Skin of body (tissue), 1 donor: ENCODE measurements at regions not wholly inside any gene's neighbourhood (a gene's known extent, or its start where the extent isn't known, plus 50 kb on each side); places are given as distances from the start of the nearest gene placed in this dataset.
"Not testable (repeated sequence)": the region's sequence is repeated elsewhere in the genome, so short reads cannot be mapped to it uniquely, and the experiment has no call there.

Source experiments
- DNase-seq: peaks from one replicate; lab custom pipeline; 2025; lab: John Stamatoyannopoulos, UW

GRCh38 chr5:89087551-89088318, 204.8 kb upstream of the MEF2C start:
- DNase-seq = no peak

GRCh38 chr5:89087128-89087527, 204.1 kb upstream of the MEF2C start:
- no peak for DNase-seq

DNA sequence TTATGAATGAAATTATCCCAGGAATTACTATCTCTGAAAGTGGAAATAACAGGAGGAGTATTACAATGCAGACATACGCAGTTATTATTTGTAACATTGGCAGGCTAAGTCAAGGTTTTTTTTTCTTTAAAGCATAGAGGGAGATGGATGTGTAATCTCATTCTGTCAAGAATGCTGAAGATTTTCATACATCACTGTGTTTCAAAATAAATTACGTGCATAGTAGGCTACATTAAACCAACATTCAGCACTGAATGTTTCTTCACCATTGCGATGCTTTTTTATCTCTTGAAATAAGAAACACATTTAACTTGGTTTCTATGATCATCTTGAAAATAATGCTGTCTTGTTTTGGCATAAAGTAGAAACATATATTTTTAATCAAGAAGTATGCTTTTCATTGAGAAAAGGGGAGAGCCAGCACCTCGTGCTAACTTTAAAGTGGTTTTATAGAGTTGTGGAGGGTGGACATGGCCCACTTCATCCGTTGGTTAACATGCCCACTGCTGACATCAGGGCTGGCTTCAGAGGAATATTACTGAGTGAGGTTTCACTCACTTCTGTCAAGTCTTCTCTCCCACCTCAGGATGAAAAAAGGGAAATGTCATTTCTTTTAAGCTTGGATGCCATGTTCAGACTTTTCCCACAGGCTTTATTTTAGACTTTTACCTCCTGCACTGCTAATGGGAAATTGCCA, 203.6 kb upstream of the MEF2C start:
- no peak for DNase-seq

DNA sequence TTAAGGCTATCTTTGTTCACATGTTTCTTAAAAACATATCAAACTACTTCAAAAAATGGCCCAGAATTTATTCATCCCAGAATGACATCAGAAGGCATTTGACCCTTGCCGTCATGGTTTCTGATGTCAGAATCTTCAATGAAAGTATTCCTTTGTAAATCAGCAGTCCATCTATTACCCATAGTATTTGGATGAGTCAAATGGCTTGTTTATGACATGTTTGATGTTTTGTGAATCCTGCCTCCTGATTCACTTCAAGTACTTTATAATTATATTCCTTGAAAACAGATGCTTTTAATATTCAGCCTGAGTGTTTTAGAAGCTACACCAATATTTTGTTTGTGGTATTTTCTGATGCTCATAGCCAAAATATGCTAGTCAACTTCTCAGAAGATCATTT, 200.8 kb upstream of the MEF2C start:
- no peak for DNase-seq

GRCh38 chr5:89081360-89081759, 198.4 kb upstream of the MEF2C start:
- no peak for DNase-seq

- DNase-seq = no peak
Measured at GRCh38 chr5:89080467-89081116, 197.6 kb upstream of the MEF2C start.

GRCh38 chr5:89072842-89073672, 190.1 kb upstream of the MEF2C start:
- no peak for DNase-seq

DNA sequence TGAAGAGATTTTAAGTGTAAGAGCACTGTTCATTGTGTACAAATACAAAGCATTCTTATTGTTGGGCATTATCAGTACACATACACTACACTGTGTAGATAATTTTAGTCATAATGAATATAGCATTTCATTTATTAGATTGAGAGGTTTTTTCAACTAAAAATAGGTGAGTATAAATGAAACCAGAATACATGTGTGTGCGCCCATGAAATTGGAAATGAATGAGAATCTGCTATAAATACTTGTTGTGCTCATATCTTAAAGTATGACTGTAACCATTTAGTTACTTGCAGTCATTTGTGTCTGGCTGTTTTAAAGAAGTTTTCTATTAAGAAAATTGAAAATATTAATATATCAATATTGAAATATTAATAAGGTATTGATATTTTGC, 189.0 kb upstream of the MEF2C start:
- no peak for DNase-seq

- DNase-seq = no peak
Measured at GRCh38 chr5:89071101-89071940, 188.3 kb upstream of the MEF2C start.

DNA sequence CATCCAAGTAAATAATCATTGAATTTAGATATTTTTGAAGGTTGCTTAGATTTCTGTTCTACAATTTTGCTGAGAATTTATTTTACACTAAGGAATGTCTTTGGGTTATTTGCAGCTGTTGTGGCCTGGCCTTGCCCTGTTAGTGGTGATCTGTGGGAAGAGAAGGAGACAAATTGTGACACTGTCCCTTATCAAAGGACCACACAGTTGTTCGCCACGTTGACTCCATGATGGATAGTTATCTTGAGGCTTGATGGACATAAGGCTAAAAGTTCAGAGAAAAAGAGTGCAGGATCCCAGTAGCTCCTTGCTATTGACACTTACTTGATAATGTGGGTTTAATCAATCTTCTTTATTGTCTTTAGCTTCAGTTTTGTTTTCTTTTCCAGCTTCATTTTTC, 186.6 kb upstream of the MEF2C start:
- no peak for DNase-seq

GRCh38 chr5:89067362-89067761, 184.4 kb upstream of the MEF2C start:
- DNase-seq = no peak

GRCh38 chr5:89065919-89066318, 182.9 kb upstream of the MEF2C start:
- no peak for DNase-seq

GRCh38 chr5:89064736-89065135, 181.8 kb upstream of the MEF2C start:
- no peak for DNase-seq

- DNase-seq = no peak
Measured at GRCh38 chr5:89064054-89064453, 181.1 kb upstream of the MEF2C start.

- DNase-seq = no peak
Measured at GRCh38 chr5:89060768-89061167, 177.8 kb upstream of the MEF2C start.

DNA sequence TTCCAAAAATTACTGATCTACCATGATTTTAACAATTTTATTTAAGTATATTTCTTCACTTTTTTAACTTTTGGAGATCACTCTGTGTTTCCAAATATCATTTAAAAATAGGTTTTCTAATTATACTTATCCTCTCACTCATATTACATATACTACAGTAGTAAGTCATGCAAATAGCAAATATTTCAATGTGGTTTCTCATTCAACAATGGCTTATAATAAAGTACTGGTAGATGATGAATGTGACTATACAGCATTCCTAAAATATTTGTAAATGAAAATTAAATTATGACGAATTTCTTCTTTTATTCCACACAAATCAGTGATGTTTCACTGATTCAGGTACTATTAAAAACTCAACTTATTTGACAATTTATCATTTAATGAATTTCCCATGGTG, 176.3 kb upstream of the MEF2C start:
- no peak for DNase-seq

DNA sequence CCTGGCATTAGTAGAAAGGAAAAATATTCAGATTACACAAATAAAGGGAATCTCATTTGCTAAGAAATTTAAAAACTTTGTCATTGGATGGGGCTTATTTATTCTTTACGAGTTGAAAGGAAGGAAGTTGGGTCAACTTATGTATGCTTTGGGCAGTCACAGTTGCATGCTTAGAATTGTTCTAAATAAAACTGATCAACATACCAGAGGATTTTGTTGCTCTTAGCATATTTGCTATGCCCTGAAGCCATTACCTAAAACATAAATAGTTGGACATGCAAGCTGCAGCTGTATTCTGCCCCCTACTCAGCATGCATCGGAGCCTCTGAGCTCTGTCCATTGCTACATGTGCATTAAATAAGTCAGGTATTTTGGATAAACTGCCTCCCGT, 172.7 kb upstream of the MEF2C start:
- DNase-seq = no peak

DNA sequence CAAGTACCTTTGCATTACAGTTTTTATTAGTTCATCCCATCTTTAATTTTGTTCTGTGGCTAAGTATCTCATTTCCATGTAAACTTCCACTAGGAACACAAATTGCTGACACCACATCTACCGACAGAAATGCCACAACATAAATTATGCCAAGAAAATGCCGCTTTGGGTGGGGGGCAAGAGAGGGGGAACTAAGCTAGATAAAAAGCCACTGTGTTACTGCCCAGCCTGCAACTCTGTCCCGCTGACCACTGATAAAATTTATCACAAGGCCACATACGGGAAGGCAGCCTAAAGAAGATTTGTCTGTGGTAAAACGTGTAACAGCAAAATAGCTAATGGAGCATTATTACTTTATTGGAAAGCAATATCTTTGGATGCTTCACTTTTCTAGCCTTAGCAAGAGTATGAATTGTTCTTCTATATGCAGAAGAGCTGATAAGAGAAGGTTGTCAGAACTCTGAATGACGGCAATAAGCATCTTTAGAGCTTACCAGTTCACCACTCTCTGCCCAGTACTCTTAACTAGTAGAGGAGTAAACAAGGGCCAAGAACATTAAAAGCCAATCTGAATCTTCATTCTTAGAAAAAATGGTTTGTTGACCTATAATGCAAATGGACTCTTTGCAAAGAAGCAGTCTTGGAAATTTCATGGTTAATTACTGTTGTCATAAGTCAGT, 172.2 kb upstream of the MEF2C start:
- DNase-seq = no peak

GRCh38 chr5:89053547-89053946, 170.6 kb upstream of the MEF2C start:
- DNase-seq = no peak

DNA sequence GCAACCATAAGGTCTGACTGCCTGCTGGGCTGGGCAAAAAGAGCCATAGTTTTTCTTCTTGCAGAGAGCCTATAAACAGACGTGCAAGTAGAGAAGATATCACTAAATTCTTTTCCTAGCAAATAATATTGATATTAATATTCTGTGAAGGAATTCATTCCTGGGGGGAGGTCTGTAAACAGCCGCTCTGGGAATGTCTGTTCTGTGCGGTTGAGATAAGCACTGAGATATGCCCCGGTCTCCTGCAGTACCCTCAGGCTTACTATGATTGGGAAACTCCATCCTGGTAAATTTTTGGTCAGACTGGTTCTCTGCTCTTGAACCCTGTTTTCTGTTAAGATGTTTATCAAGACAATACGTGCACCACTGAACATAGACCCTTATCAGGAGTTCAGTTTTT, 167.1 kb upstream of the MEF2C start:
- not testable (repeated sequence) for DNase-seq
